ENCODE measurements at regions not wholly inside any gene's neighbourhood (a gene's known extent, or its start where the extent isn't known, plus 50 kb on each side); places are given as distances from the start of the nearest gene placed in this dataset.
"Not testable (repeated sequence)": the region's sequence is repeated elsewhere in the genome, so short reads cannot be mapped to it uniquely, and the experiment has no call there.

GRCh38 chr15:58363118-58363517 is 68.7 kb upstream of the LIPC start:
- not testable (repeated sequence) for TF ChIP-seq CTCF, POLR2A (IDR thresholded peaks at IDR 0.05)
